ENCODE measurements at regions not wholly inside any gene's neighbourhood (a gene's known extent, or its start where the extent isn't known, plus 50 kb on each side); places are given as distances from the start of the nearest gene placed in this dataset.
"Not testable (repeated sequence)": the region's sequence is repeated elsewhere in the genome, so short reads cannot be mapped to it uniquely, and the experiment has no call there.

DNA sequence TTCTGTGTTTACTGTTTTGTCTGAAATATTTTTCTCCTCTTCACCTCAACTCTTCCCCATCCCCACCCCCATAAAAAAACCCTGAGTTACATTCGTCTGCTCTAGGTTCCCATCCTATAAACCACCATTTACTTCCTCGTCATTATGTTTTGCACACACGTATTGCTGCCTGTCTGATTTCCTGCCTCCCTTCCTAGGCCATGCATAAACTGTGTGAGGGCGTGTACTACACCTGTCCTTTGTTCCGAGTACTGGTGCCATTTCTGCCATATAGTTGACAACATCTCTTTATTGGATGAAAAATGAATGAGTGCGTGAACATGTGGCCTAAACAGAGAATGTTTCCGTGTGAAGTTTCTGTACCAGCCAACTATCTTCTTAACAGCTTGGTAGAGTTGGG, 258.5 kb upstream of the FAT1 start:
- no peak for DNase-seq

DNA sequence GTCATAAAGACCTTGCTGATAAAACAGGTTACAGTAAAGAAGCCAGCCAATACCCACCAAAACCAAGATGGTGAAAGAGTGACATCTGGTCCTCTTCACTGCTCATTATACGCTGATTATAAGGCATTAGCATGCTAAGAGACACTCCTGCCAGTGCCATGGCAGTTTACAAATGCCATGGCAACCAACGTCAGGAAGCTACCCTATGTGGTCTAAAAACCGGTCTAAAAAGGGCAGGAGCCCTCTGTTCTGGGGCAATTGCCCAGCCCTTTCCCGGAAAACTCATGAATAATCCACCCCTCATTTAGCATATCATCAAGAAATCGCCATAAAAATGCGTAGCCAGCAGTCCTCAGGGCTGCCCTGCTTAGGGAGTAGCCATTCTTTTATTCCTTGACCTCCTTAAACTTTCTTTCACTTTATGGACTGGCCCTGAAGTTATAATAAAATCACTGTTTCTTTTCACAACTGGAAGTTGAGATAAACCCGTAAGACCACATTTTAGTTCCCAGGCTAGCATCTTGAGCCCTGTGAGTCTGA, 260.5 kb upstream of the FAT1 start:
- DNase-seq = no peak

DNA sequence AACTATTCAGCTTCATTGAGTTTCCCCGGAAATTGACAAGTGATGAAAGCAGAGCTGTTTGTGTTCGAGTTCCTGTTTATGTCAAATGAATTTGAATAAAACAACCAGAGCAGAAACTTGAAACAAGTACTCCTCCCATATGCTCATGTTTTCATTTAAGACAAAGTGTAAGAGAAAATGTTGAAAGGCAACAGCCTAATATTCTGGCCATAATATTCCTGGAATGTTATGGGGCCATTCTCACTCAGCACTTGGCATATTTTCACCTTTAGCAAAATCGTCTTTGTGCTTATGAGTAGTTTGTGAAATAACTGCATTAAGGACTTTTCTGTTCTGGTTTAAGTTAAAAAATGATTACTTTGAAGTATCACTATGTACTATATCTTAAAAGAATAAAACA, 276.0 kb upstream of the FAT1 start:
- DNase-seq = no peak

DNA sequence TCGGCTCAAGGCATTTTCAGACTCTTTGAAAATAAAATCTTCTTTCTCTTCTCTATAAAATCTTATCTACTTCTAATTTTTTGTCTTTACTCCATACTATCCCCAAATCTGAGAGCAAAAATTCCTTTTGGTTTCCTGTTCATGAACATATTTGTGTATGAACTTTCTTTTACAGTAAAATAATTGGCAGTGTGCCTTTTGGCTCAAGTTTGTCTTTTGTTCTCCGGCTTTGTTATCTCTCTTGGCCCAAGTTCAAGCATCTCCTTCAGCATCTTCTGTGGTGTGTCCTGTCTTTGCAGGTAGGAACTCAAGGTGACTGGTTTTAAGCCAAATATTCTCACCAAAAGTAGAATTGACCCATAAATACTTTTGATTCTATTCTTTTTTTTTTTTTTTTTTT, 276.6 kb upstream of the FAT1 start:
- no peak for DNase-seq

DNA sequence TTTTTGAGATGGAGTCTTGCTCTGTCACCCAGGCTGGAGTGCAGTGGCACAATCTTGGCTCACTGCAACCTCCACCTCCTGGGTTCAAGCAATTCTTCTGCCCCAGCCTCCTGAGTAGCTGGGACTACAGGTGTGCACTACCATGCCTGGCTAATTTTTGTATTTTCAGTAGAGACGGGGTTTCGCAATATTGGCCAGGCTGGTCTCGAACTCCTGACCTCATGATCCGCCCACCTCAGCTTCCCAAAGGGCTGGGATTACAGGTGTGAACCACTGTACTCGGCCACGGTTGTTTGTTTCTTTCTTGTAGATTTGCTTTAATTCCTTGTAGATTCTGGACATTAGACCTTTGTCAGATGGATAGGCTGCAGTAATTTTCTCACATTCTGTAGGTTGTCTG, 278.5 kb upstream of the FAT1 start:
- DNase-seq = not testable (repeated sequence)

DNA sequence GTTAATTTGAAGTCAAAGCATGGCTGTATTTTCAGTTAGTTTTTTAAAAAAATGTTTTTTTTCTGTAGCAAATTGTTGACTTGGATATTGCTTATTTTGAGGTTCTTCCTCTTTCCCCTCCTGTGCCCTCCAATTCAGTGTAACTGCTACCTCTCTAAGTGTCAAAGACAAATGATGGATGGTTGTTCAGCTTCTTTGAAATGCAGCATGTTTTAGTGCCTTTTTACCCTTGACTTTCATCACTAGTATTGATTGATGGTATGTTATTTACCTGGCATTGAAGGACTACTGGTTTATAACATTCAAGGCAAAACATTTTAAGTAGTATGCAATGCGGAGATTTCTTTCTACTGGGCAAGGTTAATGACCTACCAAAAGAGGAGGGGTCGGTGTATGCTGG, 281.0 kb upstream of the FAT1 start:
- no peak for DNase-seq

DNA sequence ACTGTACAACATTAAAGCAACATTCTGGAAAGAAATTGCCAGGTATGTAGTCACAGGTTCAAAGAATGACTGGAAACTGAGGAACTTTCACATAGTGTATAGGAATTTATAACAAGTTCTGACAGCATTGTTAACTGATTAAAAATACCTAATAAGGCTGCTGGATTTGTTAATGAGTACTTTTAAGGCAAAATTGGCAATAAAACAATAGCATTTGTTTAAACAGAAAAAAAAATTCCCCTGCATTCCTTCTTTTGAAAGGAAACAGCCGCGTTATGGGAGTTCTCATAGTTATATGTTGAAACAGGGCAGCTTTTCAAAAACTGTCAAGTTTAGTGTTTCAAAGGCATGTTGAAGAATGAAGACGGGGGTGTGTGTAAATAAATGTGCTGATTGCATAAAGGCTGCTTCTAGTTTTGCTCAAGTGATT, 282.5 kb upstream of the FAT1 start:
- DNase-seq = no peak

DNA sequence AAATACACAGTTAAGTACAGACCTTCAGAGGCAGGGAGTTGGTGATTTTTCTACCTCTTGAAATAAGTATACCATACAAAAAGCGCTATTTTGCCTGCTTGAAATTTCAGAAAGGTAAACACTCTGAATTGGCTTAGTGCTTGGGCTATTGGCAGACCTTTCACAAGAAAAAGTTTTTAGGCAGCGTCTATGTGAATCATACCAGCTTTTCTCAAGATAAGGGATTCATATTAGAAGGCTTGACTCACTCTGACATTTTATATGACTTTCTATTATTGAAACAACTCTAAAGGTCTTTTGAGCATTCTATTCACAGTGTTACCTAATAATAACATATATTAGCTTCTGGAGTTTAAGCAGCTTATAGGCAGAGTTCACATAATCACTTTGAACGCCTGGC, 286.4 kb upstream of the FAT1 start:
- DNase-seq = no peak

DNA sequence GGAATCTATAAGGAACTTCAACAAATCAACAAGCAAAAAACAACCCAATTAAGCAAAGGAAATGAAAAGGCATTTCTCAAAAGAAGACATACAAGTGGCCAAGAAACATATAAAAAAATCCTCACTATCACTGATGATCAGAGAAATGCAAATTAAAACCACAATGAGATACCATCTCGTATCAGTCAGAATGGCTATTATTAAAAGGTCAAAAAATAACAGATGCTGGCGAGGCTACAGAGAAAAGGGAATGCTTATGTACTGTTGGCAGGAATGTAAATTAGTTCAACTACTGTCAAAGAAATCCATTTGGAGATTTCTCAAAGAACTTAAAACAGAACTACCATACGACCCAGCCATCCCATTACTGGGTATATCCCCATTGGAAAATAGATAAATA, 292.4 kb upstream of the FAT1 start:
- DNase-seq = no peak

DNA sequence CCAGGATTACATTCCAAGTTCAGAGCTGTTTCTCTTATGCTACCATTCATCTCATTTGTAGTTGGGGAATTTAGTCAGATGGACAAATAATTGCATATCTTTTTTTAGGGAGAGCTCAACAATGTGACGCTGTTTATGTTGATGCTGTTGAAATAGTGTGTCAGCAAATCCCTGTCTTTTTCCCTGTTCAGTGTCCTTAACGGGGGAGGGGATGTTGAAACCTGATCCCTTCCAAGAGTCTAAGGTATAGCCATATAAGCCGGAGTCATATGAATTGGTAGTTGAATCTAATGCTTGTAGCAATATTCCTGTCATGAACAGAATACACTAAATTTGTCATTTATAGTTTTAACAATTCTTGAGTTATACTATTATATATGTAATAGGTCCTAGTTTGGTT, 293.5 kb upstream of the FAT1 start:
- DNase-seq = no peak

DNA sequence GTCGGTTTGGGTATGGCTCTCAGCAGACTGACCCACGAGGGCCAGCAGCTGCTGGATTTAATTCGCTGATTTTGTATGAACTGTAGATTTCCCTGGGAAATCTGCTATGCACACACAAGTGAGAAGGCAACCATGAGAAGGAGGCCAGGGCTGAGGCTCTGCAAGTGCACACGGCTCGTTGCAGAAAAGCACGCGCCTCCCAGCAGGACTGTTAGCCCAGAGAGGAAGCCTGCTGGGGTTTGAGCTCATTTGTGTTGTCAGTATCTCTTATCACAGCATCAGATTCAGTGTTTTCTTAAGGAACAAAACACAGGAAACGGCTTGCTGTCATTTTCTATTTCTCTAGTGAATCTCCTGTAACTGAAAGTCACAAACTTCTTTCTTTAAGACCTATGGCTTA, 296.2 kb upstream of the FAT1 start:
- no peak for DNase-seq

DNA sequence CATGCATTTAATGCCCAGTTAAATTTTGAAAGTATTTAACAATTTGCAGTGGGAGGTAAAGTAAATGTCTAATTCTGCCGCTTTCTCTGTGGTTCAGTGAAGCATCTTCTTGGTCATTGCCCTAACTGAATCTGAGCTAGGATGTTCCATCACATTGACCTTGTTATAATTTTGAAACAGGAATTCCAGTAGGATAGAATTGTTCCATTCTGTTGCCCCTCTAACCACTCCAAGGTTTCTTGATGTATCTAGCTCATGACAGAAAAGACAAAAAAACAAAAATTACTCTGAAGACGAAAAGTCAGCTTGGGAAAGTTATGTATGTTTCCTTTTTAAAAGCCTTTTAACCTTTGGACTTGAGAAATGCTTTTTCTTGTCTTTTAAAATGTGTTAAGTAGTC, 297.0 kb upstream of the FAT1 start:
- DNase-seq = no peak

DNA sequence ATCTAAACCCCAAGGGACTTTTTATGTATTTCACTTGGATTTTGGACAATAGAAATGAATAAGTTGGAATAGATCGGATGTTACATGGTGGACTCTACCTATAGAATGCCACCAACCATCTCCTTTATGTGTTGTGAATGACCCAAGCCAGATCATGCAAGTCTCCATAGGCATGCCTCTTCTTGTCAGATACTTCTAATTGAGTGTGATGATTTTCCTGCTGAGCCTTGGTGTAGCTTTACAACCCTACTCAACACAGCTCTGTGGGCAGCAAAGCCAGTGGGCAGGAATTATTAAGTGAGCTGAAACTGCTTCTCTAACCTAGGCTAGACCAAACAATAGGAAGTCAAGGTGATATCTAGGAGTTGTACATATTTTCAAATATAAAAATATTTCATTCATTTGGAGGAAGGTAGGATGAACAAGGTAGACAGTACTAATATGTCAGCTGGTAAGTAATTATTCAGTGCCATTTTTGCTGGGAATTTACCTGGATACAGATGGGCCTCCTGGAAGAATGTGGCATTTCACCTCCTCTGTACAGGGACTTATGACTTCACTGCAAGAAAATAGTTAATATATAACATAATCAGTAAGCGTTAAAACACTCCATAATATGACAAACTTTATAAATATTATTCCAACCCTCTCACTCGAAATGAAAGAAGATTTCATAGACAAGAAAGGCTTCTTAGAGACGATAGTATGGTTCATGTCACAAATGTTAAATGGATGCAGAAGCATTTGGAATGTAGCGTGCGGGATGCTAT, 298.0 kb upstream of the FAT1 start:
- no peak for DNase-seq

DNA sequence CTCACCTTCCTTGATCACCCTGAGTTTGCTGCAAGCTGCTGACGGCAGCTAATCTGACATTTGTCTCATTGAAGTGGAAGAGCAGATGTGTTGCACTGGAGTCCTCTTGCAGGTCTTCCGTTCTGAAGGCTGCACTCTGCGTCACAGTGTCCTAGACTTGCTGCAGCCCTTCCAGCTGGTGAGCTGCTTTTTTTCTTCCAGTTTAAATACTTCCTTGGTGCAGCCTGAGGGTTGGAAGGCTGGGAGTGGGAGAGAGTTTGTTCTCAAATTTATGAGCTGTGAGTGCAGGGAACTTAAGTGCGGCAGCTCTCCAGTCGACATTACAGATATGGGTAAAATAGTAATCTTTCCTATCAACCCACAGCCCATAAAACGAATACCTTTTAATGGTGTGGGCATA, 303.6 kb upstream of the FAT1 start:
- DNase-seq = no peak

DNA sequence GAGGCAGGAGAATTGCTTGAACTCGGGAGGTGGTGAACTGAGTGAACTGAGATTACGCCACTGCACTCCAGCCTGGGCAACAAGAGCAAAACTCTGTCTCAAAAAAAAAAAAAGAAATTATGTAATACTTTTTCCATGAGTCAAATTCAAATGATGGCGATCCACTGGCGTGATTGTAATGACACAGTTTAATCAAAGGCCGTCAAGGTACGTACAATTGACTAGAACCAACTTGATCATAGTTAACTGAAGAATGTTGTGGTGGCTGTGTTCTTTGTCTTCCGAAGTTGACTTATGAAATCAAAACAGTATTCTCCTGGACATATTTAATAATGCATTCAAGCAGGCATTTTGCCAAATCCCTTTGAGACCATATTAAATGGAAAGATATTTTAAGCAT, 318.6 kb upstream of the FAT1 start:
- DNase-seq = no peak

DNA sequence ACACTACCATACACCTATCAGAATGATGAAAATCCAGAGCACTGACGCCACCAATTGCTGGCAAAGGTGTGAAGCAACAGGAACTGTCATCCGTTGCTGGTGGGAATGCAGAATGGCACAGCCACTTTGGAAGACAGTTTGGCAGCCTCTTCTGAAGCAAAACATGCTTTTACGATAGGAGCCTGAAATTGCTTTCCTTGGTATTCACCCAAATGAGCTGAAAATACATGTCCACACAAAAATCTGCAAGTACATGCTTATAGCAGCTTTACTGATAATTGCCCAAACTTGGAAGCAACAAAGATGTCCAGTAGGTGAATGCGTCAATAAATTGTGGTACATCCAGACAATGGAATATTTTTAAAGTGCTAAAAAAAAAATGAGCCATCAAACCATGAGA, 322.8 kb upstream of the FAT1 start:
- DNase-seq = no peak

DNA sequence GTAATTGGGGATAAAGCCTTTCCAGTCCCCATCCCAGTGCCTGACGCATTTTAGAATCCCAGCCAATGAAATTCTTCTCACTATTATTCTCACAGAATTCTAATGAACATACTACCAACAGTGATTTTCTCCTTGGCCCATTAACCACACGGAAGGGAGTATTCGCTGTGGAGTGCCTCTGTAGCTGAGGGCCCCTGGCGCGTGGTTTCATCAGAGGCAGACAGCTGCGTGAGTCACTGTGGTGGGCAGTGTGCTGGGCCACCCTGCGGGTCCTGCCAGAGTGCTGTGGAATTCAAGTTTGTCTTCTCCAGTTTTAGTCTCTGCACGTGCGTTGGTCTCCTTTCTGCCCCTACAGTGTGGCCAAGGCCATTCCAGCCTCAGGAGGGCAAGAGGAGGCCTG, 335.4 kb upstream of the FAT1 start:
- no peak for DNase-seq

DNA sequence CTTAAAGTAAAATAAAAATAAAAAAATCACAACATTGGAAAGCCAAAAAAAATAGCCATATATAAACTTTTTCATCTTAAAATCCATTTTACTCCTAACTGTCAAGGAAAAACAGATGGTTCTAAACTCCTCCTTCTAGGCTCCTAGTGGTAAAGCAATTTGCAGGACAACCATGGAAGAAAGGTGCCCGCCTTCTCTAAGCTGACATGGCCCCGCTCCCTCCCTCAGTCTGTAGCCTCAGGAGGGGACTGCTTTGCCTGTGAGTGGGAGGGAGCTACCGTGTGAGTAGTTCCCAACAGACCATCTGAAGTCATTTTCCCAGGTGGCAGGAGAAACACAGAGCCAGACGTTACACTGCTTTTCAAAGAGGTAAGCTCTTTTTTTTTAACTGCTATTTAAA, 336.2 kb upstream of the FAT1 start:
- DNase-seq = no peak

DNA sequence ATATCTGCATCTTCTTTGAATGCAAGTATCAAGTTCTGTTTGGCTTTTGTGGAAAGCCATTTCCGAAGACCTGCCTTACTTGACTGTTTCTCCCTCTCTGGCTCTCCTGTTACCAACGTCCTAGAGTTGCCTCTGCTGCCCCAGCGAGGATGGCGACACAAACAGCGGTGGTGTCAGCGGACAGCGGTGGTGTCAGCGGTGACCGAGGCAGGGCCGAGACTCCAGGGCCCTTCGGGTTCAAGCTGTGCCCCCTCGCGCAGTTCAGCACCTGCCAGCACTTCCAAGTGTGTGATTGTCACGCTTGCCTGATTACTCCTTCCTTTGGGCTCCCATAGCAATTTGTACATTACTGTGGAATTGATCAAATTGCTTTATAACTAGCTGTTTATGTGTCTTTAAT, 336.9 kb upstream of the FAT1 start:
- DNase-seq = no peak

DNA sequence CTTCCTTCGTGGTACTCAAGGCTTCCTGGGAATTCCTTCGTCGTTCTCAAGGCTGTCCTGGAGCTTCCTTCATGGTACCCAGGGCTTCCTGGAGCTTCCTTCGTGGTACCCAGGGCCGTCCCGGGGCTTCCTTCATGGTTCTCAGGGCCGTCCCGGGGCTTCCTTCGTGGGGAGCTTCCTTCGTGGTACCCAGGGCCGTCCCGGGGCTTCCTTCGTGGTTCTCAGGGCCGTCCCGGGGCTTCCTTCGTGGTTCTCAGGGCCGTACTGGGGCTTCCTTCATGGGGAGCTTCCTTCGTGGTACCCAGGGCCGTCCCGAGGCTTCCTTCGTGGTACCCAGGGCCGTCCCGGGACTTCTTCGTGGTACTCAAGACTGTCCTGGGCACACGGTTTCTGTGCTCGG, 339.6 kb upstream of the FAT1 start:
- no peak for DNase-seq

DNA sequence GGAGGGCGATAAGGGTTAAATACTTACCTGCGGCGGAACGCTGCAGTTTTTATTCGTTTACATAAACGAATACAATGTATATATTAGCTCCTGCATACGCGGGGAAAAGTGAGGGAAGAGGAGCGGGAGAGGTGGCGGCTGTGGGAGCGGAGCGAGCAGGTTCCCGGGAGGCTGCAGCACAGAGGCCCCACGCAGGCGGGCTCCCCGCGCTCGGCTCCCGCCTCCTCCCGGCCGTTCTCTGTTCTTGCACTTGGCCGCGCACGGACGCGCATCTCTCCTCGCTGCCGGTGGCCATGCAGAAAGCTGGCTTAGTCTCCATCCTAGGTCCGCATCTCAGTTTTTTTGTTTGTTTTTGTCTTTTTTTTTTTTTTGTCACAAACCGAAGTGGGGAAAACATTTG, 340.4 kb upstream of the FAT1 start:
- no peak for DNase-seq

DNA sequence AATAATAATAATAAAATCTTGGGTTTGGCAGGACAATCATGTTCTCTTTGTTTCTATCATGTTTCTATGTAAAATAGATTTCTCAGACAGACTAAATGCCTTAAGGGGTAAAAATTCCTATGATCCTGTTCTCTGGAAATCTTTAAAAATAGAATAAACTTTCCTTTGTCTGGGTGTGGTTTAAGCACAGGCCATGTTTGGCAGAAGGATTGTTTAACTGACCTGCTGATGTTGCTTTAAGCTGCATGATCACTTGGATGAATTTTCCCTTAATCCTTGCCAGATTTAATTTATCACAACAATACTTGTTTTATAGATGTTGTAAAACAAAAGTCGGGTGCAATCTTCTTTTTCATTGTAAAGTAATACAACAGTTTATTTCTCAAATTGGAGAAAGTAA, 341.7 kb upstream of the FAT1 start:
- no peak for DNase-seq

DNA sequence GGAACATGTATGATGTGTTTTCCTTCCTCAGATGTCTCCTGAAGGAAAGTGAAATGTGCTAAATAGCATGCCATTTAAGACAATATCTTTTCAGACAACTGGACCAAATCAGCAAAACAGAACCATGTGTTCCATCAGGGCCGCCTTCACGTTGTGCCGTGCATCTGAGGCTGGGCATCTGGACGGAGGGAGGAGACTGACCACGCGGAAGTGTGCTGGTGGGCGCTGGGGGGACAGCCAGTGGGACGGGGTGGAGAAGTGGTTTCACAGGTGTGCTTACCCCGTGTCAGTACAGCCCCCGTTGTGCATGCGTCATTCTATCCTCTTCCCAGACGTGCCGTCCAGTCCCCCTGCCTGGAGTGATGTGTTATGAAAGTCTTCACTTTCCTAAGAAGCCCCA, 342.1 kb upstream of the FAT1 start:
- DNase-seq = no peak

DNA sequence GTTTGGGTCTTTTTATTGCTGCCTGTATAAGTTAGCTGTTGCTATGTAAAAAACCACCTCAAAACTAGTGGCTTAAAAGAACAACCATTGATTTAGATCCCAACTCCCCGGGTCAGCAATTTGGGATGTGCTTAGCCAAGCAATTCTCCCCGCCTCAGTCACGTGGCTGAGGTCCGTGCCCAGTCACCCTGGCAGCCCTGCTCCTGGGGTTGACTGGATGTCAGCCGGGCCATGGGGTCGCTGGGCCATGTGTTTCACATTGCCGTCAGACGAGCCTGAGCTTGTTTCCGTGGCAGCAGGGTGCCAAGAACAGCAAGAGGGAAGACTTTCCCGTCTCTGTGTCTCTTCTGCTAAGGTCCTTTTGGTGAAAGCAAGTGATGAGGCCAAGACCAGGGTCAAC, 345.7 kb upstream of the FAT1 start:
- DNase-seq = no peak

DNA sequence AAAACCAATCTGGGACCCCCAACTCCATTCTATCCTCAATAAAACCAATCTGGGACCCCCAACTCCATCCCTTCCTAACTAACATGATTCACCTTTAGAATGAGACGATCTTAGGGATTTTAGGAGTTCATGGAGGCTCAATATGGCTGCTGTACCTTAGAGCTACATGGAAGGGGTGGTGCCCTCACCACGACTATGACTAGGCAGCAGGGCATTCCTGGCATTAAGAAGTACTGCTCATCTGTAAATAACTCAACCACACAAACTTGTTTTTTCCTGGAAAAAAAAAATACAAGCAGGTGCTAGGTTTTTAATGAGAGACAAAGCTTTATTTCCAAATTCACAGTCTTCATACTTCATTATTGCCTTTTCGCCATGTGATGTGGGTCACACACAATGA, 346.5 kb upstream of the FAT1 start:
- DNase-seq = no peak

Data from activated gamma-delta T cell (primary cell).